ENCODE measurements at regions not wholly inside any gene's neighbourhood (a gene's known extent, or its start where the extent isn't known, plus 50 kb on each side); places are given as distances from the start of the nearest gene placed in this dataset.

- no peak for DNase-seq
Observed at GRCh38 chr4:184528051-184528450, 53.7 kb upstream of the IRF2 start.

- DNase-seq, result no peak
Observed at GRCh38 chr4:184526228-184526627, 51.9 kb upstream of the IRF2 start.

All from central memory CD4-positive, alpha-beta T cell (primary cell).